HepG2 (cell line): ENCODE measurements at regions not wholly inside any gene's neighbourhood (a gene's known extent, or its start where the extent isn't known, plus 50 kb on each side); places are given as distances from the start of the nearest gene placed in this dataset.

Source experiments
- ATAC-seq: fragments of 200-7000 bp; cut with Tn5 transposase; 3 replicates; pipeline ENCODE4 v1.9.1; 2020; ENCODE audit warnings: mild to moderate bottlenecking, moderate library complexity
- BruUV-seq: library from RNA; stranded (reverse); fragments of 400-500 nt; replicated peaks from 2 replicates; lab custom pipeline; 2021; lab: Mats Ljungman, UMichigan
- CTCF ChIA-PET: fragments of 300-600 bp; formaldehyde crosslinking; extraction: SDS; loops from one replicate; lab custom pipeline; 2021; ENCODE audit warnings: low total read pairs, inconsistent platforms, low intra/inter-chr PET ratio; lab: Yijun Ruan, JAX
- POLR2A ChIA-PET: fragments of 350-600 bp; sonication (Branson Sonifier 250); formaldehyde crosslinking; loops from one replicate; lab custom pipeline; 2020; ENCODE audit warnings: antibody characterized with exemption, inconsistent platforms; lab: Yijun Ruan, JAX
- DNase-seq: peaks from one replicate; pipeline ENCODE4 v3.0.0-alpha.2; 2015; ENCODE audit warnings: low spot score
- FAIRE-seq: peaks from 3 replicates; lab custom pipeline; 2011; peaks lifted over from hg19 to GRCh38; lab: Jason Lieb, UNC
- H2AFZ ChIP-seq: one replicate; pipeline ENCODE4 v1.6.1; 2011; ENCODE audit warnings: low read length, inconsistent platforms
- H3K27ac ChIP-seq: fragments of 300-600 bp; 3 replicates; pipeline ENCODE4 v1.8.0; 2011; ENCODE audit warnings: mixed run types, mild to moderate bottlenecking, mixed read lengths, low read length, inconsistent platforms; ENCODE audit not compliant: insufficient read depth; ENCODE audit errors: extremely low read length
- H3K27me3 ChIP-seq, 2 experiments: fragments of 200-600 bp in 1 of 2; 2 replicates in 1 of 2; 3 replicates in 1 of 2; pipeline versions ENCODE4 v1.6.0 to v1.8.0; 2011; ENCODE audit warnings: low read length in 2 of 2, mild to moderate bottlenecking in 2 of 2, moderate library complexity in 2 of 2, inconsistent platforms in 1 of 2; ENCODE audit not compliant: insufficient read depth in 2 of 2, control insufficient read depth in 1 of 2
- H3K36me3 ChIP-seq, 2 experiments: fragments of 200-600 bp in 1 of 2; replicated peaks in 1 of 2; 2 replicates in 1 of 2; 3 replicates in 1 of 2; pipeline versions ENCODE4 v1.5.1 to v1.8.0; 2011; ENCODE audit warnings: low read length in 2 of 2, inconsistent platforms in 1 of 2; ENCODE audit not compliant: insufficient read depth in 2 of 2, control insufficient read depth in 1 of 2
- H3K4me1 ChIP-seq: 2 replicates; pipeline ENCODE4 v1.5.1; 2012; ENCODE audit warnings: low read length, inconsistent platforms; ENCODE audit not compliant: insufficient read depth
- H3K4me2 ChIP-seq: 2 replicates; pipeline ENCODE4 v1.6.0; 2011; ENCODE audit warnings: low read depth, low read length, inconsistent platforms
- H3K4me3 ChIP-seq, 3 experiments: fragments of 200-600 bp in 1 of 3; sonication (generic), shearing (Covaris generic) in 1 of 3; replicated peaks in 1 of 3; 2 replicates each; pipeline ENCODE4 v1.5.1; 2011 to 2016; ENCODE audit warnings: low read length in 3 of 3, inconsistent platforms in 2 of 3, low read depth in 2 of 3, mild to moderate bottlenecking in 2 of 3, control low read depth in 1 of 3, mixed read lengths in 1 of 3; ENCODE audit not compliant: insufficient read depth in 1 of 3
- H3K79me2 ChIP-seq: one replicate; pipeline ENCODE4 v1.6.1; 2011; ENCODE audit warnings: low read length, inconsistent platforms; ENCODE audit not compliant: insufficient read depth
- H3K9ac ChIP-seq: 2 replicates; pipeline ENCODE4 v1.6.0; 2011; ENCODE audit warnings: mild to moderate bottlenecking, low read depth, low read length, inconsistent platforms; ENCODE audit not compliant: insufficient read depth
- H3K9me3 ChIP-seq: 2 replicates; pipeline ENCODE4 v1.5.1; 2012; ENCODE audit warnings: mild to moderate bottlenecking, low read length
- H4K20me1 ChIP-seq: 2 replicates; pipeline ENCODE4 v1.6.0; 2011; ENCODE audit warnings: inconsistent platforms, mild to moderate bottlenecking, low read length, moderate library complexity; ENCODE audit not compliant: insufficient read depth
- CEBPG ChIP-seq: IDR thresholded peaks from 2 replicates; pipeline ENCODE4 v1.6.1; 2016
- EEA1 ChIP-seq: sonication (generic); formaldehyde crosslinking; IDR thresholded peaks from 2 replicates; pipeline ENCODE4 v1.5.1; 2020; ENCODE audit warnings: mild to moderate bottlenecking, missing genetic modification reagents, borderline replicate concordance
- FOXJ3 ChIP-seq: sonication (generic); formaldehyde crosslinking; IDR thresholded peaks from 2 replicates; pipeline ENCODE4 v1.4.0; 2020; ENCODE audit warnings: missing genetic modification reagents, mild to moderate bottlenecking, borderline replicate concordance
- ISL2 ChIP-seq: sonication (generic); formaldehyde crosslinking; IDR thresholded peaks from 2 replicates; pipeline ENCODE4 v1.5.0; 2020; ENCODE audit warnings: missing genetic modification reagents
- RBM22 ChIP-seq: fragments of 200-400 bp; formaldehyde crosslinking; optimal IDR thresholded peaks from 2 replicates; pipeline ENCODE3; 2017; ENCODE audit warnings: mild to moderate bottlenecking, low read length, moderate library complexity
- RBM39 ChIP-seq: fragments of 200-400 bp; formaldehyde crosslinking; IDR thresholded peaks from one replicate; pipeline ENCODE4 v1.6.1; 2018; ENCODE audit warnings: antibody characterized with exemption, mild to moderate bottlenecking, low read depth, low read length; ENCODE audit not compliant: poor library complexity, severe bottlenecking
- ZNF20 ChIP-seq: sonication (generic); formaldehyde crosslinking; IDR thresholded peaks from 2 replicates; pipeline ENCODE4 v1.4.0; 2020; ENCODE audit warnings: mild to moderate bottlenecking, moderate library complexity, missing genetic modification reagents
- ZNF501 ChIP-seq: sonication (generic); formaldehyde crosslinking; IDR thresholded peaks from 2 replicates; pipeline ENCODE4 v1.5.1; 2020; ENCODE audit warnings: mild to moderate bottlenecking, moderate library complexity, missing genetic modification reagents
- WGBS: methylation state at CpG from one replicate; pipeline ENCODE4 v1.1.6; 2017; ENCODE audit warnings: low lambda C conversion rate; 5-methylcytosine and 5-hydroxymethylcytosine counted together
- in situ Hi-C: cut with HindIII; loops from 2 replicates; pipeline ENCODE4 v1.10.0; 2017; ENCODE audit warnings: low pct_unique_long_range_greater_than_20kb; ENCODE audit not compliant: extremely low pct_ligation_motif_present
- intact Hi-C: fragments of 100-400 bp; cut with micrococcal nuclease; formaldehyde crosslinking; loops from one replicate; pipeline ENCODE4 v1.10.0; 2022; ENCODE audit not compliant: unreplicated experiment
- TF ChIP-seq, protein P1 (sequence below): sonication (generic); formaldehyde crosslinking; conservative IDR thresholded peaks from 2 replicates; pipeline ENCODE4 v1.8.1; 2023; ENCODE audit warnings: missing genetic modification reagents

DNA sequence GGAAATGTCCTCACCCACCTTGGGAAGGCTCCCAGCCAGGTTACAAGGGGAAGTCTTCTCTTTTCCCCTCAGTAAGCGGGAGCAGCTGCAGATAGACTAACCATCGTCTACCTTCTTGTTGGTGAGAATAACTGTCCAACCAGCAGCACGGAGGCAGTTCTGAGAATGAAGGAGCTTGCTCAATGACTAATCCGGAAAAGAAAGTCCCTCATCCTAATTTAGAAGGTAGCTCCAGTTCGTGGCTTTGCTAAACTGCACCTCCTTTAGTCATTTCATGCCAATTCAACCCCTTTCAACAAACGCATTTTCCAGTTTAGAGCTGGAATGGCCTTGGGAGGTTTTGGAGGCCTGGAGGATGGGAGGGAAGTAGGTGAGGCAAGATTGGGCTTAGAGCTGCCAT is 527.4 kb upstream of the PROK2 start:
- ChIA-PET CTCF (no interaction called here), POLR2A (no interaction called here)
- 36% methylated on average over 6 of the region's 6 CpGs for WGBS
- TF ChIP-seq ISL2 (CRISPR knock-in tag): no peak
- TF ChIP-seq ZNF501 (CRISPR knock-in tag): no peak
- TF ChIP-seq, protein P1, sequence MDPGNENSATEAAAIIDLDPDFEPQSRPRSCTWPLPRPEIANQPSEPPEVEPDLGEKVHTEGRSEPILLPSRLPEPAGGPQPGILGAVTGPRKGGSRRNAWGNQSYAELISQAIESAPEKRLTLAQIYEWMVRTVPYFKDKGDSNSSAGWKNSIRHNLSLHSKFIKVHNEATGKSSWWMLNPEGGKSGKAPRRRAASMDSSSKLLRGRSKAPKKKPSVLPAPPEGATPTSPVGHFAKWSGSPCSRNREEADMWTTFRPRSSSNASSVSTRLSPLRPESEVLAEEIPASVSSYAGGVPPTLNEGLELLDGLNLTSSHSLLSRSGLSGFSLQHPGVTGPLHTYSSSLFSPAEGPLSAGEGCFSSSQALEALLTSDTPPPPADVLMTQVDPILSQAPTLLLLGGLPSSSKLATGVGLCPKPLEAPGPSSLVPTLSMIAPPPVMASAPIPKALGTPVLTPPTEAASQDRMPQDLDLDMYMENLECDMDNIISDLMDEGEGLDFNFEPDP (CRISPR knock-in tag): no peak
- TF ChIP-seq FOXJ3 (CRISPR knock-in tag): no peak
- no peak for TF ChIP-seq RBM22
- TF ChIP-seq CEBPG (CRISPR knock-in tag): no peak
- no peak for TF ChIP-seq ZNF20 (CRISPR knock-in tag)
- no peak for TF ChIP-seq EEA1 (CRISPR knock-in tag)
- no peak for TF ChIP-seq RBM39
- DNase-seq: no peak
- no peaks in the 10 kb centered on the region for H3K36me3 ChIP-seq
- ATAC-seq: no peak
- FAIRE-seq: no peak
- H3K9ac ChIP-seq: no peak overlapping the region
- no peaks in the 10 kb centered on the region for H3K79me2 ChIP-seq
- no TSS peak for BruUV-seq
- H4K20me1 ChIP-seq: no peaks in the 10 kb centered on the region
- H3K4me1 ChIP-seq: peaks cover 14% of the 10 kb centered on the region
- H2AFZ ChIP-seq: no peak overlapping the region
- intact Hi-C loops: no loop called here
- in situ Hi-C loops: no loop called here
- no peaks in the 10 kb centered on the region for H3K9me3 ChIP-seq
- no peak overlapping the region for H3K4me2 ChIP-seq
- H3K27ac ChIP-seq: no peak overlapping the region
- H3K4me3 ChIP-seq: no peak overlapping the region
- H3K27me3 ChIP-seq: peaks cover 0 to 4% of the 10 kb centered on the region in 2 experiments; a peak in 1 of 5 replicates
